Breast epithelium (tissue), 4 donors: ENCODE measurements at regions not wholly inside any gene's neighbourhood (a gene's known extent, or its start where the extent isn't known, plus 50 kb on each side); places are given as distances from the start of the nearest gene placed in this dataset.

Experiments
- DNase-seq, 2 donors: peaks; one replicate each; pipeline ENCODE4 v3.0.0-alpha.2; 2019; ENCODE audit warnings: low spot score in 2 of 2
- H3K27ac ChIP-seq, 2 donors: fragments of 200-600 bp; sonication (generic) in 1 of 2; one replicate each; pipeline ENCODE4 v1.5.1; 2016 to 2019; ENCODE audit warnings: mild to moderate bottlenecking in 1 of 2
- H3K27me3 ChIP-seq, 2 donors: fragments of 200-600 bp; sonication (generic) in 1 of 2; one replicate each; pipeline versions ENCODE4 v1.5.1 to v1.6.0; 2017 to 2019; ENCODE audit warnings: control low read depth in 1 of 2, mild to moderate bottlenecking in 1 of 2
- H3K36me3 ChIP-seq: fragments of 200-600 bp; one replicate; pipeline ENCODE4 v1.5.1; 2019
- H3K4me1 ChIP-seq, 2 donors: fragments of 200-600 bp; sonication (generic); one replicate each; pipeline ENCODE4 v1.5.1; 2016 to 2019; ENCODE audit warnings: control low read depth in 1 of 2
- H3K4me3 ChIP-seq, 3 donors: fragments of 200-600 bp; sonication (generic); 1 replicate in 2 of 3; 2 replicates in 1 of 3; pipeline ENCODE4 v1.5.1; 2016 to 2019; ENCODE audit warnings: mild to moderate bottlenecking in 3 of 3, moderate library complexity in 2 of 3
- H3K9me3 ChIP-seq, 2 donors: fragments of 200-600 bp; sonication (generic) in 1 of 2; one replicate each; pipeline ENCODE4 v1.5.1; 2016 to 2019; ENCODE audit warnings: control low read depth in 1 of 2
- CTCF ChIP-seq, 3 donors: fragments of 450-650 bp; IDR thresholded peaks; one replicate each; pipeline ENCODE4 v1.5.1; 2016 to 2017; ENCODE audit warnings: antibody characterized with exemption in 3 of 3, mild to moderate bottlenecking in 3 of 3, moderate library complexity in 3 of 3
- POLR2A ChIP-seq: fragments of 450-650 bp; IDR thresholded peaks from one replicate; pipeline ENCODE4 v1.6.1; 2016; ENCODE audit warnings: antibody characterized with exemption, mild to moderate bottlenecking, moderate library complexity
- POLR2AphosphoS5 ChIP-seq, 3 donors: sonication (generic); formaldehyde crosslinking; IDR thresholded peaks; one replicate each; pipeline ENCODE4 v1.6.1; 2017; ENCODE audit warnings: antibody characterized with exemption in 3 of 3
- intact Hi-C: fragments of 100-400 bp; cut with DNase I; formaldehyde crosslinking; loops from one replicate; pipeline ENCODE4 v1.15.1; 2023; ENCODE audit warnings: low total_unique reads

DNA sequence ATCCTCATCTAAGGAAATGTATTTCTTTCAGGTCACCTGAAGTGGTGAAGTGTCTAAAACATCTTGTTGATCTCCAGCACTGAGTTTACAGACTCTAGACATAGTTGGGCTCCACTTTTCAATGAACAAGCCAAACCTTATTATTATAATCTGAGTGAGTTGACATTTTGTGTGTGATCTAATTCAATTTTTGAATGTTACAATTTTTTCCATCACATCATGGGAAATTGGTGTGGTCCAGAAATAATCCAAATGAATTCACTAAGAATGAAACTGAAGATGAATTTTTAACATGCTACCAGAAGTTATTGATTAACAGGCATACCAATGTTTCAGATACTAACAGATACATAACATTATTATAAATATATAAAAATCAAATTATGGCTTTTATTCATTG lies 75.6 kb upstream of the EFEMP1 start:
- no peak overlapping the region for H3K27ac ChIP-seq
- no peak overlapping the region for H3K4me3 ChIP-seq
- no peaks in the 10 kb centered on the region for H3K4me1 ChIP-seq
- DNase-seq: no peak
- no peaks in the 10 kb centered on the region for H3K27me3 ChIP-seq
- TF ChIP-seq POLR2A: no peak
- TF ChIP-seq POLR2AphosphoS5 (IDR thresholded peaks at IDR 0.05): no peak
- TF ChIP-seq CTCF (IDR thresholded peaks at IDR 0.05): no peak
- H3K9me3 ChIP-seq: no peaks in the 10 kb centered on the region
- intact Hi-C loops: no loop called here
- H3K36me3 ChIP-seq: no peaks in the 10 kb centered on the region

- DNase-seq: no peak
- no peaks in the 10 kb centered on the region for H3K27me3 ChIP-seq
- H3K27ac ChIP-seq: no peak overlapping the region
- no peak overlapping the region for H3K4me3 ChIP-seq
- no peaks in the 10 kb centered on the region for H3K36me3 ChIP-seq
- no peak for TF ChIP-seq POLR2A
- TF ChIP-seq POLR2AphosphoS5 (IDR thresholded peaks at IDR 0.05): no peak
- TF ChIP-seq CTCF (IDR thresholded peaks at IDR 0.05): no peak
- no peaks in the 10 kb centered on the region for H3K9me3 ChIP-seq
- no peaks in the 10 kb centered on the region for H3K4me1 ChIP-seq
- intact Hi-C loops: no loop called here
These were observed 76.2 kb upstream of the EFEMP1 start for GRCh38 chr2:55999790-56000189.

DNA sequence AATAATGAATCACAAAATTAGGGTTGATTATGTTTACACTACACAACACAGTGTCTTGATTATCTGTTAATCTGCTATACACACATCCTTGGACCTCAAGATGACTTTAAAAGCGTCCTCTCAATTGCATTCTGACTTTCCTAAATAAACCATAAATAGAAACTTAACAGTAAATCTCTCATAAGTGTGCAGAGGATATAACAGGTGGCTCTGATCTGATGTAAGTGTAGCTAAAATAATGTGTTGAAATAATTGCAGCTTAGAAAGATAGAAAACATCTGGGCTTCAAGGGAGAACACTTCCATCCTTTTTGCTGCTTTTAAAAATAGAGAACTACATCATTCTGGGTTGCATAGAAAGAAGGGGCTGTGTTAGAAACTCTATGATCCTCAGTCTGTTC lies 78.4 kb upstream of the EFEMP1 start:
- no peaks in the 10 kb centered on the region for H3K27me3 ChIP-seq
- H3K9me3 ChIP-seq: no peaks in the 10 kb centered on the region
- no peak for TF ChIP-seq POLR2AphosphoS5 (IDR thresholded peaks at IDR 0.05)
- TF ChIP-seq CTCF (IDR thresholded peaks at IDR 0.05): no peak
- TF ChIP-seq POLR2A: no peak
- no peak overlapping the region for H3K4me3 ChIP-seq
- intact Hi-C loops: no loop called here
- H3K4me1 ChIP-seq: no peaks in the 10 kb centered on the region
- no peak for DNase-seq
- no peak overlapping the region for H3K27ac ChIP-seq
- H3K36me3 ChIP-seq: no peaks in the 10 kb centered on the region

DNA sequence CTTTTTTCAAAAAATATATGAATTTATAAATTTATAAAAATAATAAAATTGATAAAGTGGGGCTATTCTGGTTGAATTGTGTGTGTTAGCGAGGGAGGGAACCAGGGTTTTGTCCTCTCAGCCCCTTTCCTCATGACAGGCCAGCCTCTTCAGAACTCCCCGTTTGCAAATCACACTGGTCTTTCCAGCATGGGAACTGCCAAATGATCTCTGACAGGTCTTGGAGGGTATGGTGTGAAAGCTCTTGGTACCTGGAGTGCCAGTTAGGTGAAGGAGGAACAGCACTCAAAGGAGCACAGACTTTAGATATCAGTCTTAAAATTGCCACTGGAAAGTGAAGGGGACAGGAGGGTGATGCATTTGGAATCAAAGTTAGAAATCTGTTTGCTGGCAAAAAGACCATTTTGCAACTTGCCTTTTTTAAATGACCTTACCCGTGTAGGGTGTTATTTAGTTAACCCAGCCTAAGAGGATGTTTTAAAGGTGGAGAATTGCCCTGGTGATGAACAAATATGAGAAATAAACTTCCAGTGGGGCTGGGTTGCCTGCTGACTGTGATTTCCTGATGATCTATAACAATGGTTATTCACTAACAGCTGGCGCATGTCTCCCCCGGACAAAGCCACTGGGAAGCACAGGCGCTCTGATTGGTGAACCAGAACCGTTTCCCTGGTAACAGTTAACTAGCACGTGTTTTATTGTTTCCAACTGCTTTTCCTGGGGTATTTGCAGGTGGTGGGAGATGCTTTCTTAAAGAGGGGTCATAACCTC lies 85.3 kb upstream of the EFEMP1 start:
- no peak for TF ChIP-seq POLR2A
- no peak for TF ChIP-seq CTCF (IDR thresholded peaks at IDR 0.05)
- no peak for TF ChIP-seq POLR2AphosphoS5 (IDR thresholded peaks at IDR 0.05)
- Histone ChIP-seq H3K27ac (no peak overlapping the region), H3K4me3 (no peak overlapping the region), H3K9me3 (no peaks in the 10 kb centered on the region), H3K4me1 (no peaks in the 10 kb centered on the region), H3K36me3 (no peaks in the 10 kb centered on the region), H3K27me3 (no peaks in the 10 kb centered on the region)
- intact Hi-C loops: no loop called here
- DNase-seq: peak in 1 of 2 donors; percentile 26

DNA sequence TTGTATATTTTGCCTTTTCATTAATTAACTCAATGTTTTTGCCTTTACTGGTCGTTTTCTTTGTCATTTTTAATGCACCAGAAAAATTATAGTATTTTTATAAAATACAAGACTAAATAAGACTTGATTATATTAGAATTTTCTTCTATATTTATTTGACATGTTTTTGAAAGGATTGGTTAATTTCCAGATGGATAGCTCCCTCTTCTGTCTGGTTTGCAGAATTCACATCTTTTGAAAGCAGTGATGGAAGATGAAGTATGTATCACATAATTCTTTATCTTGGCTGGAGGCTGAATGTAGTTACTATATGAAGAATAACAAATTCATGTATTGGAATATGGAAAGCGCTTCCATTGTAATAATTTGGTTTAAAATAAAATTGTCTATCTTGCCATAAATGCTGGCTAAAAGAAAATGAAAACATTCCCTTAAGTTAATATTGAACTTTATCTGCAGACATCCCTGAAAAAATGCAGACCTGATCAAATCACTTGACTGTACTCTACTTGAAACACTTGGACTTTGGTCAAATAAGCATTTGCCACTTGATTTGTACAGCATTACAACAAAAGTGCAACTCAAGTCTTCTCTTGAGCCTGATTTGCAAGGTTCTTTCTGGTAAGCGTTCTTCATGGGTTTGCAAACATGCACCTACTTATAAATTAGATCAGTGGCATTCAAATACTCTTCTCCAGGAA lies 86.3 kb upstream of the EFEMP1 start:
- TF ChIP-seq CTCF (IDR thresholded peaks at IDR 0.05) (peak in 2 of 3 donors; percentile 50 to 53), POLR2AphosphoS5 (IDR thresholded peaks at IDR 0.05) (no peak)
- no peaks in the 10 kb centered on the region for H3K36me3 ChIP-seq
- DNase-seq: no peak
- no peak overlapping the region for H3K4me3 ChIP-seq
- H3K9me3 ChIP-seq: no peaks in the 10 kb centered on the region
- intact Hi-C loops: no loop called here
- H3K27ac ChIP-seq: no peak overlapping the region
- H3K4me1 ChIP-seq: no peaks in the 10 kb centered on the region
- H3K27me3 ChIP-seq: no peaks in the 10 kb centered on the region
